ENCODE measurements at regions not wholly inside any gene's neighbourhood (a gene's known extent, or its start where the extent isn't known, plus 50 kb on each side); places are given as distances from the start of the nearest gene placed in this dataset.

DNA sequence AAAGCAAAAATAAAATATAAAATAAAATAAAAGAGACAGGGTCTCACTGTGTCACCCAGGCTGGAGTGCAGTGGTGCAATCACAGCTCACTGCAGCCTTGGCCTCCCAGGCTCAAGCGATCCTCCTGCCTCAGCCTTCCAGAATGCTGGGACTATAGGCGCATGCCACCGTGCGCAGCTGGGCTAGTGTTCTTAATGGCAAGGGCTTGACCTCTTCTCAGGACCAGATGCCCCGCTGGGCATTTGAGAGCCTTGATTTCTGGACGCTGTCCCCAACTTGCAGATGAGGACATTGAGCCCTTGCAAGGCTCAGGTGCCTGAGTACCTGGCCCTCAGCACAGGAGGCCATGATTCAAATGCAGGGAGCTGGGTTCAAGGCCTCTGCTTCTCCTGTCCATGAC lies 82.6 kb downstream of the DHCR7 start:
- TF ChIP-seq, protein P1, sequence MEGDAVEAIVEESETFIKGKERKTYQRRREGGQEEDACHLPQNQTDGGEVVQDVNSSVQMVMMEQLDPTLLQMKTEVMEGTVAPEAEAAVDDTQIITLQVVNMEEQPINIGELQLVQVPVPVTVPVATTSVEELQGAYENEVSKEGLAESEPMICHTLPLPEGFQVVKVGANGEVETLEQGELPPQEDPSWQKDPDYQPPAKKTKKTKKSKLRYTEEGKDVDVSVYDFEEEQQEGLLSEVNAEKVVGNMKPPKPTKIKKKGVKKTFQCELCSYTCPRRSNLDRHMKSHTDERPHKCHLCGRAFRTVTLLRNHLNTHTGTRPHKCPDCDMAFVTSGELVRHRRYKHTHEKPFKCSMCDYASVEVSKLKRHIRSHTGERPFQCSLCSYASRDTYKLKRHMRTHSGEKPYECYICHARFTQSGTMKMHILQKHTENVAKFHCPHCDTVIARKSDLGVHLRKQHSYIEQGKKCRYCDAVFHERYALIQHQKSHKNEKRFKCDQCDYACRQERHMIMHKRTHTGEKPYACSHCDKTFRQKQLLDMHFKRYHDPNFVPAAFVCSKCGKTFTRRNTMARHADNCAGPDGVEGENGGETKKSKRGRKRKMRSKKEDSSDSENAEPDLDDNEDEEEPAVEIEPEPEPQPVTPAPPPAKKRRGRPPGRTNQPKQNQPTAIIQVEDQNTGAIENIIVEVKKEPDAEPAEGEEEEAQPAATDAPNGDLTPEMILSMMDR (IDR thresholded peaks at IDR 0.05; ENCODE audit: low read depth, low read length): no peak
- DNase-seq (ENCODE audit: low read depth in 2 of 2): no peak

DNA sequence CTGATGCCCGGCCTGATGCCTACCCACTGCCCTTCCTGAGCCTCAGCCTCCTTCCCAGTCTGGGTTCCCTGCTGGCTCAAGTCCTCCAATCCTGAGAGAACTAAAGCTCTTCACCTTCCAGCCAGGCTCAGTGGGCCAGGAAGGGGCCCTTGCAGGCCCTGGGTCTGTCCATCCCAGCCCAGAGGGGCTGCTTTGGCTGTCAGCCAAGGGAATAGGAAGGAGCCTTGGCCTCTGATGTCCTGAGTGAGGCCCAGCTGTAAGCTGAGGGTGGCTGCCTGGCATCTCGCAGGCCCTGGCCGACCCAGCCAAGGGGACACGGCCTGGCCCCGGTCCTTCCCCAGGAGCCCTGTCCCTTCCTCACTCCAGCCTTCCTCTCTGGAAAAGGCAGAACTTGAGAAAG lies 83.4 kb downstream of the DHCR7 start:
- TF ChIP-seq, protein P1 (IDR thresholded peaks at IDR 0.05; ENCODE audit: low read depth, low read length): no peak
- no peak for DNase-seq (ENCODE audit: low read depth in 2 of 2)
- no peak overlapping the region for H3K4me3 ChIP-seq (replicated peaks in 1 of 2; ENCODE audit: low read depth in 2 of 2, low read length in 2 of 2)

More for the DNA sequence above, 82.6 kb downstream of the DHCR7 start:
- no peak overlapping the region for H3K4me3 ChIP-seq (replicated peaks in 1 of 2; ENCODE audit: low read depth in 2 of 2, low read length in 2 of 2)

DNA sequence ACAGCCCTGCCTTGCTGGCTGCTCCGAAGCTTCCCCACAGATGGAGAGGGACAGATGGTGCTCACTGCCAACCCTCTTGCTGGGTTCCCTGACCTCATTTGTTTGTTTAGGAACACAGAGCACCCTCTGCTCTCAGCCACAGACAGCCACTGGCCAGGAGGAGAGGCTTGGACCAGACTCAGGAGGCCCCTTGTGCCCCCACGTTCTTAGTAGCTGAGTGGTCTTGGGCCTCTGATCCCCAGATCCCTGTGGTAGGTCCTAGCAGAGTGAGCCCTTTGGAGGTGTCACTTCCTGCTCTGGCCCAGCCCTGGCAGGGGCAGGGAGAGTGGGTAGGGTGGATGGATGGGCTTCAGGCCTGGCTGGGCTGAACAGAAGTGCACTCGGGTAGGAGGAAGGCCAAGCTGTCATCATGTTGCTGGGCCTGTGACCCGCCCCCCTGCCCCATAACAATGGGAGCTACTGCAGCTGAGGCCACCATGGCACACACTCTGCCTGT lies 84.0 kb downstream of the DHCR7 start:
- TF ChIP-seq, protein P1 (IDR thresholded peaks at IDR 0.05; ENCODE audit: low read depth, low read length): no peak
- DNase-seq (ENCODE audit: low read depth in 2 of 2): no peak
- H3K4me3 ChIP-seq (replicated peaks in 1 of 2; ENCODE audit: low read depth in 2 of 2, low read length in 2 of 2): no peak overlapping the region

DNA sequence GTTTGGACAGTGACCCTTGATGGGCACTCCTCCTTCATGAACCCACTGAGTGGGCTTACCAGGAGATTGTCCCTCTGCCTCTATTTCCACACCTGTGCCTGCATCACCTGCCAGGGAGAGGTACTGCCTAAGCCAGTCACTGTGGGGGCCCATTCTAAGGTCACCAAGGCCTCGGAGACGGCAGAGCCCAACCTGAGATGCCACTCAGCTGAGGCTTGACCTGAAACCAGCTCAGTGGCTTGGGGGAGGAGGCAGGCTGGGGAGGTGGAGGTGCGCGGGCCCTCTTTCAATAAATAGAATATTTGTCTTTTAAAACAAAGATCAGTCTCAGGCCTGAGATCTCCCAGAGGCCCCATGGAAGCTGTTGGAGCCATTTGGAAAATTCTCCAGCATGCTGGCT lies 84.5 kb downstream of the DHCR7 start:
- DNase-seq (ENCODE audit: low read depth in 2 of 2): no peak
- H3K4me3 ChIP-seq (replicated peaks in 1 of 2; ENCODE audit: low read depth in 2 of 2, low read length in 2 of 2): no peak overlapping the region
- TF ChIP-seq, protein P1 (IDR thresholded peaks at IDR 0.05; ENCODE audit: low read depth, low read length): no peak

DNA sequence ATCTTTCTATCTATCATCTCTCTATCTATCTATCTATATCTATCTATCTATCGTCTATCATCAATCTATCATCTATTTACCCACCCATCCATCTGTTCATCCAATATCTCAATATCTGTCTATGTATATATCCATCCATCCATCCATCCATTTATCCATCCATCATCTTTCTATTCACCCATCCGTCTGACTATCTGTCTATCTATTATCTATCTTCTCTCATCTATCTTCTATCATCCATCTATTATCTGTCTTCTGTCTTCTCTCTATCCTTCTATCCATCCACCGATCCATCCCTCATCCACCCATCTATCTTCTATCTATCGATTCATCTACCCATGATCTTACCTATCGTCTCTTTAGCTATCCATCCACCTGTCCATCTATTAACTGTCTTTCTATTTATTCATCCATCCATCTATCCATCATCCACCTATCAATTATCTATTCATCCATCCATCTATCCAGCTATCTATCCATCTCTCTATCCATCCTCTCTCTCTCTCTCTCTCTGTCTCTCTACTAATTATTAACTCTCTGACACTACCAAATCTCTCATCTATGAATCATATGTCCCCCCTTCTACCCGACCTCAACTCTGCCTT lies 89.1 kb downstream of the DHCR7 start:
- DNase-seq (ENCODE audit: low read depth in 2 of 2): no peak
- TF ChIP-seq, protein P1 (IDR thresholded peaks at IDR 0.05; ENCODE audit: low read depth, low read length): no peak
- no peak overlapping the region for H3K4me3 ChIP-seq (replicated peaks in 1 of 2; ENCODE audit: low read depth in 2 of 2, low read length in 2 of 2)

DNA sequence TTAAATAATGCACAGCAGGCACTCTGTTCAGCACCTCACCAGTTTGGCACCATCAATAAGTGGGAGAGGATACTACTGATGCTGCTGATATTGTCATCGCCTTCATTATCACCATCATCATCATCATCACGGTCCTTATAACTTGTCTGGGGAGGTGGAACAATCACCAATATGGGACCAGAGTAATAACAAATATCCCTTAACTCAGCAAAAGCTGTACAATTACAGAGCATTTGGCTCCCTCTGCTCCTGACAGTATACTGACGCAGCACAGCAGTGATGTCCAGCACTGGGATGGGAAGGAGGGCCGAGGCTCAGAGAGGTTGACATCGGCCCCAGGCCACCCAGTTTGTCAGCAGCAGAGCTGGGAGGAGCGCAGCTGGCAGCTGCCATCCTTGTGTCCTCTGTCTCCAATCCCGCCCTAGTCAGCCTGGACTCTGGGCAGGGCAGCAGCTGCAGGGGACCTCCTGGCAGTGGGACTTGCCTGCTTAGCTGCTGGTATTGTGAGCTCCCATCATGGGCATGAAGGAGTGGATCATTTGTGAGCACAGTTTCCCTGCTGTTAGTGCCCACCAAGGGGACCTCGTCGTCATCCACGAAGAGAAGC lies 90.0 kb downstream of the DHCR7 start:
- DNase-seq (ENCODE audit: low read depth in 2 of 2): no peak
- TF ChIP-seq, protein P1 (IDR thresholded peaks at IDR 0.05; ENCODE audit: low read depth, low read length): no peak
- no peak overlapping the region for H3K4me3 ChIP-seq (replicated peaks in 1 of 2; ENCODE audit: low read depth in 2 of 2, low read length in 2 of 2)
